DMS53 (cell line): ENCODE measurements at regions not wholly inside any gene's neighbourhood (a gene's known extent, or its start where the extent isn't known, plus 50 kb on each side); places are given as distances from the start of the nearest gene placed in this dataset.
A peak's percentile ranks its signal among the peaks of the same experiment; 100 is the strongest.

Experiments
- DNase-seq: peaks from one replicate; lab custom pipeline; 2025; lab: John Stamatoyannopoulos, UW

- DNase-seq, result no peak
Observed at GRCh38 chr10:4587466-4587865, 238.5 kb upstream of the AKR1E2 start.

DNA sequence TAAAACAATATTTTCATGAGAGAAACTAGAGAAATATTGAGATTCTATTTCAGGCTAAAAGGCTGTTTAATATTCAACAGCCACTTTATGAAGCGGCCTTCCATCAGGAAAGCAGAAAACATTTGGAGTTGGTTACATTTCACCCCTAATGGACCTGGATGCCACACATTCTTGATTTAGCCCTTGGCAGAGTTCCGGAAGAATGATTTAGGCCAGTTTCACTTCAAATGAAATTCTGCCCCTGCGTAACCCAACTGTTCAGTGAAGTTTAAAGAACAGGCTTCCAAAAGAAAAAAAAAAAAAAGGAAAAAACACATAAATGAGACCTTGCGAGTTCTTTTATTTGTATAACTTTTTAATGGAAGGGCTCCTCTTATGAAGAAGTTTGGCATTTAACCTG is 239.2 kb upstream of the AKR1E2 start:
- no peak for DNase-seq

DNA sequence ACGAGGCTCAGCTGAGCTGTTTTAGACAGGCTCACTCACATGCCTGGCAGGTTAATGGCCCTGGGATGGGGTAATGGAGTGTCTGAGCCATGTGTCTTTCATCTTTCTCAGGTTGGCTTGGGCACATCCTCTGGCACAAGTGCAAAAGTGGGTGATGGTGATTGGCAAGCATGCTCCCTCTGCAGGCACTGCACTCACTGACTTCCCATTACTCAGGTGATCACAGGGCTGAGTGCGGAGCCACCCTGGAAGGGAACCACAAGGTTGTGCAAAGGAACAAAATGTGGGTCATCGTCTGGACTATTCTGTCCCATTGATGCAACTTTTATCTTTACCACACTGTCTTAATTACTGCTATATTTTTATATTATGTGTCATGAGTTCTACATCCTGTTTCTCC is 244.1 kb upstream of the AKR1E2 start:
- no peak for DNase-seq

- no peak for DNase-seq
Observed at GRCh38 chr10:4579844-4580243, 246.2 kb upstream of the AKR1E2 start.

DNA sequence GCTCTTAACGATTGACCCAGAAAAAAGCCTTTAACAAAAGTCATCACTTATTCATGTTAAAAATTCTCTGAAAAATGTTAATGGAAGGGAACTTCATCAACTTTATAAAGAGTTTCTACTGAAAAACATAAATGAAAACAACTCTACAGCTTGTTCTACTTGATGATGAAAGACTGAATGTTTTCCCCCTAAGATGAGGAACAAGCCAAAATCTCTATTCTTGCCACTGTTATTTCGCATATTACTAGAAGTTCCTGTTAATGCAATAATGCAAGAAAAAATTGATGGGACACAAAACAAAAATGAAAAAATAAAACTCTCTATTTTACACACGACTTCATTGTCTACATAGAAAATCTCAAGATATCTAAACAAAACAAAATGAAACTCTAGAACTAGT is 249.8 kb upstream of the AKR1E2 start:
- no peak for DNase-seq

GRCh38 chr10:4569151-4569550 is 256.9 kb upstream of the AKR1E2 start:
- DNase-seq, result no peak

DNA sequence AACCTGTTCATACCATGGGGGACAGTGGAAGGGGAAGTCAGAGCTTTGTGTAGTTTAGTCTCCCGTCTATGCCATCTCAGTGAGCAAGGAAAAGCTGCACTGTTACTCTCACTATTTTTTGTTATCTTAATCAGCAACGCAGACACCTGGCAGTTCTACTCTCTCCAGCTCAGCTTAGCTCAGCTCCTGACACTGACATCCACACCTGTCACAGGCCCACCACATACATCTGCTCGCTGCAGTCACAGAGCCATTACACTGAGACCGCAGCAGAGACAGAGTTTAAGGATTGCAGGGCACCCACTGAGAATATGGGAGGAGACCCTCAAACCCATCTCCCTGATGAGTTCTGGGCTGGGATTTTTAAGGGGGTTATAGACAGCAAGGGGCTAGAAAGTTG is 257.3 kb upstream of the AKR1E2 start:
- DNase-seq, result no peak

GRCh38 chr10:4568086-4568485 is 257.9 kb upstream of the AKR1E2 start:
- DNase-seq, result no peak

GRCh38 chr10:4567637-4568036 is 258.4 kb upstream of the AKR1E2 start:
- no peak for DNase-seq

DNA sequence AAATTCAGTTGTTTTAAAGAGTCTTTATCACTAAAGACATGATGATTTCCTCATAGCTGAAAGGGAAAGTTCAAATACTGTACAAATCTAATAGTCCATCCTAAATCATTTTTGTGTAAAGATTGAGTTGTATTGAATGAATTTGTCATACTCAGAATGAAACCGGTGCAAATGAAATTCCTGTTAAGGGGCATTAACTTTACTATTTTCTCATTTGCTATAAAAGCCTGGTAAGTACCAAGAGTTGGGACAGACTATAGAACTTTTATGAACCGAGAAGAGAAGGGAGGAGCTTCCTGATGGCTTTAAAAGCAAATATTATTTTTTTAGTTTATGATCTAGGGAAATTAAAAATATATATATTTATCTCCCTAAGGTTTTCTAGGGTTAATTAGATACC is 260.0 kb upstream of the AKR1E2 start:
- DNase-seq, result no peak

DNA sequence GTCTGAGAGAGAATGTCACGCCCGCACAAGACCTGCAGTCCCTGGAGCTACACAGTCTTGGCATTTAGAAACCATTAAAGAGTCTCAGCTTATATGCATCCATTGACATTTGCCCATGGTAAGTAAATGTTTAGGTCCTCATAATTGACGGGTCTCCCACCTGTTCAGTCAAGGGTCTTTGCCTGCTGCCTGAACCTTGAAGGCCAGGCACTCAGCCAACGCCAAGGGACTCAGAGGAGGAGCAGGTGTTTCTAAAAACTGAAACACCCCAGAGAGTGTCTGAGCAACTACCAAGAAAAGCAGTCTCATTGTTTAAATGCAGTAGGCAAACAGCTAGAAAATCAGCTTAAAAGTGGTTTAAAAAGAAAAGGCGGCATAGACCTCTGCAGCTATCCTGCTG is 264.7 kb upstream of the AKR1E2 start:
- no peak for DNase-seq

- no peak for DNase-seq
Observed at GRCh38 chr10:4557469-4557868, 268.5 kb upstream of the AKR1E2 start.

DNA sequence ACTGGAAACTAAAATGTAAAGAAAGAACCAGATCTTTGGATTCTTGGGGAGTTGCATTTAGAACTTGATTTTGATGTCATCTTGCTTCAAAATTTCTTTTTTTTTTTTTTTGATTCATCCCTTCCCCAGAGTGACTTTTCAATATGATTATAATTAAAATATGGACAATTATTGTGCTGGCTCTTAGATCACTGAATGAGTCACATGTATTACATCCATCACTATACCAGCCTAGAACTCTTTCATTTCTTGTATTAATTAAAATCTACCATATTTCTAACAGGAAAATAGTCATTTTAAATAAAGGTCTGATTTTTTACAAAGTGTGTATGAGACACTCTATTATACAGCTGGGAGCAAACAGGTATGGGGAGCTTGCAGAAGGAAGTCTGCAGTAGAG is 269.5 kb upstream of the AKR1E2 start:
- DNase-seq, result no peak

DNA sequence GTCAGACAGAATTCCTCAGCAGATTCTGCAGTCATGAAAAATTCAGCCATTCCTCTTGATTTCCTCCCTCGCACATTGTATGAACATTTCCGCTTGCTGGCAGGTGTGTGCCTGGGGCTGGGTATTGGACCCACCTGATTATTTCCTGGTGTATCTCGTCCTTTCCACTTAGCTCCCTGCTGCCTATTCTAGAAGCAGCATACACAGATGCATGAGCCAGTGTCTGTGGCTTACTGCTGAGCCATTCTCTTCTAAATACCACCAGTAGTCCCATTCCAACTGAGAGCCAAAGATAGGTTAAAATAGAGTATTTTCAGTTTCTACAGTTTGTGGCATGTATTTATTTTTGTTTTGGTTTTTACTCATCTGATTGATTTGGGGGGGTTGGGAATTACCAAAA is 270.1 kb upstream of the AKR1E2 start:
- DNase-seq, result no peak

GRCh38 chr10:4549139-4549653 is 276.8 kb upstream of the AKR1E2 start:
- DNase-seq, result no peak

- no peak for DNase-seq
Observed at GRCh38 chr10:4546931-4547330, 279.1 kb upstream of the AKR1E2 start.

GRCh38 chr10:4546500-4546899 is 279.5 kb upstream of the AKR1E2 start:
- no peak for DNase-seq

- DNase-seq, result no peak
Observed at GRCh38 chr10:4545062-4545461, 280.9 kb upstream of the AKR1E2 start.

- no peak for DNase-seq
Observed at GRCh38 chr10:4543938-4544533, 282.0 kb upstream of the AKR1E2 start.

DNA sequence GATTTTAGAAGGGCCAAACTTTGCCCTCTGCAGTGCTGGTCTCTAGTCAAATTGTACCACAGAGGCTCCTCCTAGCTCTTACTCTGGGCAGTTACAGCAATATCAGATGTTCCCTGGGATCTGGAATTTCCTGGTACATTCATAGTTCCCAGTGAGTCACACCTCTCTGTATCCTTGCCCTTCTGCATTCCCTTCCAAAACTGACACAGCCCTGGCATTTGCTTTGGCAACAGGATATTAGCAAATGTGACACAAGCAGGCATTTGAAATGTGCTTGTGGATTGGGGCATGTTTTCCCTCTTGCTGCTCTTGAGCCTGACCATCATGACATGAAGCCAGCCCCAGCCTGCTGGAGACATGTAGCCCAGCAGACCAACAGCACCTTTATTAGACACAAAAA is 284.7 kb upstream of the AKR1E2 start:
- DNase-seq, result peak; percentile 22

DNA sequence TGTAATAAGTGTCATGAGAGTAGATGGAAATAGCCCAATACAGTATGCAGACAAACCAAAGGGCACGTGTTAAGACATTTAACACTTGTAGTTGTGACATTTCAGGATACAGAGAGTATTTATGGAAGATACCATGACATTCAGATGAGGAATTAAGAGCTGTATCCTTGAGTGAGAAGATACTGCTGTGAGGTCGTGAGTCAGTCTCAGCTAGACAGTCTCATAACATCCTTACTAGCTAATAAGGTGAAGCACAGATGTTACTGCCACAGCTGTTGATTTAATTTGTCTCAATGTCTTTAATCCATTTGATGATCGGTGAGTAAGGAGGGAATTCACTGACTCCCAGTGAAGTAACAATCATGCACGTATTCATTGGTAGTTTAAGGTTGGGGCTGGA is 288.0 kb upstream of the AKR1E2 start:
- DNase-seq, result no peak

- DNase-seq, result no peak
Observed at GRCh38 chr10:4535521-4535920, 290.5 kb upstream of the AKR1E2 start.

DNA sequence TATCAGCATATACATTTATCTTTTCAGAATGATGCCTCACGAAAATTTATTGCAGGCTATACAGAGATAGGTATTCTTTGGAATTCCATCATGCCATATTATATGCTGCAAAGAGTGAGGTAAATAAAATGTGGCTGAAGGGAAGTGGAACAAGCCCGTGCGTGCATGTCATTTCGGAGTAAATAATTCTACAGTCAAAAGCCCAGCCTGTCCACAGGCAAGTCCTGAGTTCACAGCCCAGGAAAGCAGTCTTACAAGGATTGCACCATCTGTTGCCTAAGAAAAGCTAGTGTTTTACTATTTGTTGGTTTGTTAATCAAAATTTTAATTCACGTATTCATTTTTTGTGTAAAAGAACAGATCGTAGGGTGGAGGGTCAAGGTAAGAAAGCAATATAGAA is 292.4 kb upstream of the AKR1E2 start:
- DNase-seq, result no peak

- no peak for DNase-seq
Observed at GRCh38 chr10:4532976-4533375, 293.0 kb upstream of the AKR1E2 start.

- no peak for DNase-seq
Observed at GRCh38 chr10:4532467-4532866, 293.5 kb upstream of the AKR1E2 start.
